NCI-H2227 (cell line): ENCODE measurements at regions not wholly inside any gene's neighbourhood (a gene's known extent, or its start where the extent isn't known, plus 50 kb on each side); places are given as distances from the start of the nearest gene placed in this dataset.

Experiments used
- DNase-seq: peaks from one replicate; lab custom pipeline; 2025; ENCODE audit not compliant: unreplicated experiment; lab: John Stamatoyannopoulos, UW

DNA sequence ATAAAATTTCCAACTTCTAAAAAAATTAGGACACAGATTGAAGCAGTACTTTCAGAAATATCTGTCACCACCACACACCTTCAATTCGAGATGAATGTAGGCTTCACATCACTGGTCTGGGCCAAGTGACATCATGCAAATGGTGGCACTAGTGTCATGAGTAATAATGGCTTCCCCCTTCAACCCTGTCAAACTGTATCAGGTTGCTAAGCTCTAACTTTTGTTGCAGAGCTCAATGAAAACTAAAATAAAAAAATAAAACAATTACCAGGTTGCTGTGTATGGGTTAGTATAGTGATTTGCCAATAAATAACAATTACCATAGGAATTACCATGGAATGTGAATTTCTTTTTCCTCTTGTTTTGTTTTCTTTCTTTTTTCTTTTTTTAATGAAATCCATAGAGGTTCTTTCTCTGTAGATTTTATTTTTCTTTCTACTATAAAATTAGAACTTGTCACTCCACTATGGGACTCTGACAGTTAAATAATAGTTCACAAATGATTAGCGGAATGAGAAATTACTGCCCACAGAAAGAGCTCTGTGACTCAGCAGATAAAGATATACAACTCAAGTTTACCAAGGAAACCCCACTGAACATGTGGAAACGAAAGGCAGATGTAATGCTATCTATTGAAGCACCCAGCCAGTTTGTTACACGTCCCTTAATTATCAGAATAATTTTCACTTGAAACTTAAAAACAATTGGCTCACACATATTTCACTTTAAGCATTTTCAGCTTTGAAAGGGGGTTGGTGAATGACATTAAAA, 783.8 kb upstream of the WWC1 start:
- DNase-seq: no peak

DNA sequence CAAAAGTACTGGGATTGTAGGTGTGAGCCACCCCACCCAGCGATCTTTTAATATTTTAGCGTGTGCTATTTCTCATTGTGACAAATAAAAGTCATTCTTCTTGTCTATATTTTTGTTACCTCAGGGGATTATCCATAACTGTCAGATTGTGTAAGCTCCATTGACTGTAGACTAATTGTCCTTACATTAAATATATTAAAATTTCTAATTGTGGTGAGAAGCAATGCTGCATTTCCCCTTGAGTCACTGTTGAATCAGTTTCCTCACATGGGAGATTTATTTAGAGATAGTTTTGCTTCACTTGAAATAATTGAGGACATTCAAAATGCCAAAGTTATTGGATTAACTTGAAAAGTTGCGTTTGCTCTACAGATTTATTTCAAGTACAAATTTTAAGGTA, 782.4 kb upstream of the WWC1 start:
- no peak for DNase-seq

DNA sequence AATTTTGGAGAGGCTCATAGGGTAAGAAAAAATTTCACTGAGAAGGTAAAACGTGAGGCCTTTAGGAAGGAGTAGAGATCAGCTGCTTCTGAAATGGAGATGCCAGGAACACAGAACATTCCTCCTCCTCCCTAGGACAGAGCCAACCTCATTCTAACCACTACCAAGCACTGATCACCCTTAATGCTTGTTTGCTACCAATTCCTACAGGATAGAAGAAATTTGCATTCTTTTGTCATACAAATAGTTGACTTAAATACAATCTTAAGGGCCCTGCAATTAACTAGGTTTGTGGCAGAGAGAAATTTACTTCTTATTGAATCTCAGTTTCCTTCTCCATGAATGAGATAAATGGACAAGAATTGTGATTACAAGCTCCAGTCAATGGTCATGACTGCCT, 780.2 kb upstream of the WWC1 start:
- no peak for DNase-seq

DNA sequence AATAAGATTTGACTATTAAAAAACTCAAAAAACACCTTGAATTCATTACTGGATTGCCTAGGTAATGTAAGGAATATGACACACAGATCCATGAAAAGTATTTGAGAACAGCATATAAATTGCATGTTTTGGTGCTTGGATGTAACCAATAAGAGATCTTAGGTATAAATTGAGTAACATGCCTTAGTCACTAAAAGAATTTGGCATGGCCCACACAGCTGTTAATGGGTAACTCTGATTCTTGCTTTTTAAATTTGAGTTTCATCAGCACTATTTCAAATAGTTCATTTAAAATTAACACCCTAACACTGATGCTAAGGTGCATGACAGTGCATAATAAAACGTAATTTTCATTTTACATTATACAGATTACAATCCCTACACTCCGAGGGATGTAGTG, 779.3 kb upstream of the WWC1 start:
- no peak for DNase-seq

DNA sequence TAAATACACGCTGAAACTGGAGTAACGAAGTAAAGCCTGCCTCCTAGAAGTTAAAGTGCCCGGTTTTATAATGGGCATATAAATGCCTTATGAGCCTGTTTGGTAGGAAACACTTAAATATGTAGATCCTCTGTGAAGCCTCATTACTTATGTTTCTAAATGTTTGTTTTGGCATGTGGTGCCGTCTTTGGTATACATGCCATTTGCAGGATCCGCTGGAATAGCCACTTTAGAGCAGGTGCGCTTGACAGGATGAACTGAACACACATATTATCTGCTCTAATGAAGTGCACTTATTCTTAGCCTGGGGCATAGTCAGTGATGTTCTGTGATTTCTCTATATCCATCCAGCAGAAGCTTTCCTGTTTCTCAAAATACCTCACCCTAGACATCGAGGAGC, 778.1 kb upstream of the WWC1 start:
- peak; percentile 2 for DNase-seq

DNA sequence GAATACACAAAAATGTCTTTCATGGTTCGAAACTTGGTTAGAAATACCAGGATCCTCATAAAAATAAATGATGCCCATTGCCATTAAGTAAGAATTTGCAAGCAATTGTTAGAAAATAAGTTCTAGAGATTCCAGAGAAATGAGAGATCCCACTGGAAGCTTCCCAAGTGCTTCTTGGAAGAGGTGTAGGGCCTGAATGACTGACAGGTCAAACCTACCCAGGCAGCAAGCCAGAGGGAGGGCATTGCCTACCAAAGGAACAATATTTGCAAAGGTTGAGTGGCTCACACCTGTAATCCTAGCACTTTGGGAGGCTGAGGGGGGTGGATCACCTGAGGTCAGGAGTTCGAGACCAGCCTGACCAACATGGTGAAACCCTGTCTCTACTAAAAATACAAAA, 777.0 kb upstream of the WWC1 start:
- DNase-seq: no peak

DNA sequence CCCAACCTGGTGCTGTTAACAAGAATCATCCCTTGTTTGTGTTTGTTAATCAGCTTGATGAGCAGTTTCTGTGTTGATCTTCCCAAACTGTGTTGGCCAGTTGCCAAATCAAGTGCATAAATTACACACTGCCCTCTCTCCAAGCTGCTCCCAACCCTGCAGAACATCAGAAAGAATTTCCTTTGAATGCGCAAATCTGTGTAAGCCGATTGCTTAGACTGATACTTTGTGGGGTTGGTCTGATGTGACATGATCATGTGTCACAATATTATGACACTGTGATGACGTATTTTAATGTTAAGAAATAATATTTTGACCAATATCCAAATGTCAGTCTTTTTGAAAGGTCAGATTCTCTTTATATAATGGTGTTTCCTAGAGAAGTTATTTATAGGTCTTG, 766.4 kb upstream of the WWC1 start:
- no peak for DNase-seq

DNA sequence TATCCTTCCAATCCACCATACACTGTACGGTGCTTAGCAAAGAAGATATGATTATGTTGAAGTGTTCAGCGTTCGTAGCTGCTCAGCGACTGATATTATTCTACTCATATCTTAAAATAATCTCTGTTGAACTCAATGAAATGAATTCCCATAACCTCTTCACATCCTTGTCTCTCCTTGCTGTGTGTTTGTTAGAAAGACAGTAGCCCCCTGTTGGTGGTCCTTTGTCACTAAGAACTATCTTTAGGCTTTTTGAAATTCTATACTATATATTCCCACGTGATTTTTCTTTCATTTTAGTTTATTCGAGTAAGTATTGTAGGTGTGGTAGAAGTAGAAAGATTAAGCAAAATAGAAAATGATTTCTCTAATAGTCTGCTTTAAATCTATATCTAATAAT, 762.8 kb upstream of the WWC1 start:
- DNase-seq: no peak

DNA sequence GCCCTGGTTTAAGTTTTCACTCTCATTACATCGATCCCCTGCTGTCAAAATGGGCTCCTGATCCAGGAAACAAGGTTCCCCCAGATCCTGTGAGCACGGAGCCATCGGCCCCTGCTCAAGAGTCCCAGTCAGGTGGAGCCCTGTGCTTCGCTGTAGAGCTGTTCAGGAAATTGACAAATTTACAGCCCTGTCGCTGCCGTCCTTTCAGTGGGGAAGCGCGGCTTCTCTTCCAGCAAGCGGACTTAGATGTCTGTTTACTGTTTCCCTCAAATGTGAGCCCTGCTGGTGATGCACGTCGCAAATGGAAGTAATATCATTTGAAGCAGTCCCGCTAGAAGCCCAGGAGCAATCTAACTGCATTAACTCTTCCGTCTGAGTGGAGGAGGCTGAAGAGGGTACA, 760.9 kb upstream of the WWC1 start:
- DNase-seq: no peak

DNA sequence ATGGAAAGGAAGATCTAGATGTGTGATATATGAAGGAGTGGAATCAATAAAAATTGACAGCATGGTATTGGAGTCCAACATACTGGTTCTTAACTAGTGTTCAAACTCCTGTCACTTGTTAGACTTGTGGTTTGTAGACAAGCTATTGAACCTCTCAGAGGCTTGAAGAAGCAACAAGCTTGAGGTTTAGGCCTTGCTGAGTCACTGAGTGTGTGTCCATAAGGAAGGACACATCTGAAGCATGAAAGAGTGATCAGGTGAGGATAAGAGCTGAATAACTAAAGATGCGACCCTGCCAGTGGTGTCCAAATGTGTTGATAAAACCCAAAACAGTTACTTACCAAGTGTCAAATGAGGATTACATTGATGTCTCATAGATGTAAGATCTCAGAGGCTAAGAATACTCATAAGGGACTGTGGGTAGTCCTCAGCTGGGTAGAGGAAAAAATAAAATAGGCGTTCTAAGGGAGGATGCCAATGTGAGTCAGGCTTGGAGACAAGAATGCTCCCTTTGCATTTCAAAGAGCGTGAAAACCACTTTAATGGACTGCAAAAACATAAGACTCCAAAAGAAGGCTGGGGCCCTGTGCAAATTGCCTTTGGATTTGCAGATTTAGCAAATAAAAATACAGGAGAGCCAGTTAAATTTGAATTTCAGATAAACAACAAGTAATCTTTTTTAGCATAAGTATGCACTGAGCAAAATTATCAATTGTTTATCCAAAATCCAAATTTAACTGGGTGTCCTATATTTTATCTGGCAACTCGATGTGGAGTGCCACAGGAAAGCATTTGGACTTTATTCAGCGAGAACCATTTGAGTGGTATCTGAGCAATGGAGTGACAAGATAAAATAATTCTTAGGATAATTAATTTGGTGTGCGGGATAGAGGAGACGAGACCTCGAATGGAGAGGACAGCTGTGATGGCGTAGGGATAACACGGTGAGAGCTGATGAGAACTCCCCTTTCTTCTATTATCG, 757.3 kb upstream of the WWC1 start:
- DNase-seq: no peak

DNA sequence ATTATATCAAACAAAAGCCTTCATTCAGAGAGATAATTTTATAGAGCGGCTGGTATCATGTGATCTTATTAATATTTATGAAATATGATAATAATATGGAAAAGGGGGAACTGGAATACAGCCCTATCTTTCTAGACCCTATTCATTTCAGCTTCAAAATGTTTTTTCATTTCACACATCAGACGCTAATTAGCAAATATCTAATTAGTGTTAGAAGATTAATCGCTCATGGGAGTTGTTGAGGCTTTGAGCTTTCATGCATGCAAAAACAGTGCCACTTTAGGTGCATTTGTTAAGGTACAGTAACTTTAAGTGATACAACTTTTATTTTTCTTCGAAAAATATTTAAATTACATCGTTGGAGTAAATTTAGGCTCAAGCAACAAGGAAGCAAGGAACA, 751.7 kb upstream of the WWC1 start:
- DNase-seq: no peak

DNA sequence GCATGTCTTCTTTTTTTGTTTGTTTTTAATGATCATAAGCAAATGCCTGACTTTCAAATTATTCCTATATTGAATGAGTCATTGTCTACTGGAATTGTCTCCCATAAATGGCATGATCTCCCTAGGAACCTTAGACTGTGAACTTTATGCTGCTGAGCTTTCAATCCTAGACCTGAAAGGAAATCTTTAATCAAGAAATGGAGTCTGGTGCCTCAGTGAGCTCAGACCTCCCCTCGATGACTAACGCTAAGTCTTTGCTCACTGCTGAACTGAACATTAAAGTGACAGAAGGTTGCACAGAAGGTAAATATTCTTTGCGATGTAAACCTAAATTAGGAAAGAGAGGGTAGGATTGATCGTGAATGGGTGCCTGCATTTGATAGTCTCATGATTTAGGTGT, 745.2 kb upstream of the WWC1 start:
- no peak for DNase-seq

DNA sequence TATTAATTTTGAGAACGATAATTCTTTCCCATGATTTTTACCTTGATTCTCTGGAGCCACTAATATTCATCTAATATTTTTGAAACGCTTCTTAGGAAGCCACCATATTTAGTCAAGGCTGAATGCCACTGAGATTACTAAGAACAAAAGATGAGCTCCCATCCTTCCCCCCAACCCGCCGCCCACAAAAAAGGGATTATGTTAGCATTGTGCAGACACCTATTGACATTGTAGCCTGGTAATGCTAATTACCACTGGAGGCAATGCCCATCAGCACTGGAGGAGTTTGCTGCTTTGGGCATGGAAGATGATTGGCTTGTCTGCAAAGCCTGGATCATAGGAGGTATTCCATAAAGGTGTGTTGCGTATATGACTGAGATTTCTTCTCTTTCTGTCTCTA, 739.1 kb upstream of the WWC1 start:
- no peak for DNase-seq

DNA sequence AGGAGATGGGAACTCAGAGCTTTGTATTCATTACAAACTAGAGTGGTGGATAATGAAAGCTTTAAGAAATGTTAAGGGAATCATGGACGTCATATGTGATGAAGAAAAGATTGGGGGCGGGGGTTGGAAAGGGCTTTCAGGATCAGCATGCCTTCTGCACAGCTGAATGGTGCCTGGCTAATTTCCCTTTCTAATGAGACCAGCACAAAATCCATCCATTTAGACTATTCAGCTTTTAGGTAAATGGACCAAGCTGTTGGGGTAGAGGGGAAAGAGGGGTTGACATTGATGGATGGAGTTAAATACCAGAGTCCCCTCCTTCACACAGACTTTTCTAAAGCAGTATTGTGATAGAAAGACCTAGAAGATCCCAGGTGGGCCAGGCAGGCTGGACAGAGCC, 737.9 kb upstream of the WWC1 start:
- no peak for DNase-seq

DNA sequence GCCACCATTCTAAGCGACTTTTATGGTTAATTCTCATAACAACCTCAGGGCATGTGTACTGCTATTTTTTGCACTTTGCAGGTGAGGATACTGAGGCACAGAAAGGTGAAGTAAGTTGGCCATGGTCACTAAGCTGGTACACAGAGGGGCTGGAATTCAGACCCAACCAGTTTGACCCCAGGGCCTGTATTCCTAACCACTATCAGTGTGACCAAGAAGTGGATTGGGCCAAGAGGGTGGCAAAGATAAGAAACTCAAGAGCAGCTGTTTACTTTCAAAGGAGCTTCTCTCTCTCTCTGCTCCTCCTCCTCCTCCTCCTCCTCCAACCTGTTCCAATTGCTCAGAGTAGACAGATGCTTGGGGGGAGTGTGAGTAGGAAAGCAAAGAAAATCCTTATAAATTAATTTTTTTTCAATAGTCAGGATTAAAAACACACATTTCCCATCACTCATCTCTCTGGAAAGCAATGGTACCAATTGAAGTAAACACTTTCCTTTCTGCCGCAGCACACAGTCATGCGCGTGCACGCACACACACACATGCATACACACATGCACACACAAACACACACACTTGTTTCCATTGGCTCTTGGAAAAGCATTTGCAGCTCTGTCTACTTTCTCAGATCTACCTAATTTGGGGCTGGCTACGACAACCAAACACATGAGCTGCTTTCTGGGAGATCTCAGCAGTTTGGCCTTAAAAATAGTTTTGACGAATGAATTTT, 736.7 kb upstream of the WWC1 start:
- no peak for DNase-seq

DNA sequence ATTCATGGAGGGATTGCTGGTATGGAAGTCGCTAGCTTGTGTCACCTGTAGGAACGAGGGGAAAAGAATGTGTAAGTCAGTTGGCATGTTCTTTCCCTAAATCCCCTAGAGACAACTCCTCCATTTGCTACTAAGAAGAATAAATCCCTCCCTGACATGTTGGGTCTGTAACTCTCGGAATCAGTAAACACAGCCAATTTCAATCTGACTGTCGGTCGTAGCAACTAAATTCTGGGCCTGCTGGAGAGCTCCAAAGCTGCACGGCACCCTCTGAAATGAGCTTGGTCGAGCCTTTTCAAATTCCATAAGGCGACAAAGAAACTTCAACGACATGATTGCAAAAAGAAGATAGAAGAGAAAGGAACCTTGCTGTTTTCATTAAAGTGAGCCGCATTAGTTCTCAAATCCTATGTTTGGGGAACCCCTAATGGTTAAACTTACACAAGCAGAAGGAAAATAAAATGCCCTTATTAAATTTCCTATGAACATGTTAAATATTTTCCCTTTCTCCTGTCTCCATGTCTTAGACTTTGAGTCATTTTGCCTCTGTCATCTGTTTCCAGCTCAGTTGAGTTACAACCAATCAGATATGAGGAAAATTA, 735.8 kb upstream of the WWC1 start:
- DNase-seq: no peak

DNA sequence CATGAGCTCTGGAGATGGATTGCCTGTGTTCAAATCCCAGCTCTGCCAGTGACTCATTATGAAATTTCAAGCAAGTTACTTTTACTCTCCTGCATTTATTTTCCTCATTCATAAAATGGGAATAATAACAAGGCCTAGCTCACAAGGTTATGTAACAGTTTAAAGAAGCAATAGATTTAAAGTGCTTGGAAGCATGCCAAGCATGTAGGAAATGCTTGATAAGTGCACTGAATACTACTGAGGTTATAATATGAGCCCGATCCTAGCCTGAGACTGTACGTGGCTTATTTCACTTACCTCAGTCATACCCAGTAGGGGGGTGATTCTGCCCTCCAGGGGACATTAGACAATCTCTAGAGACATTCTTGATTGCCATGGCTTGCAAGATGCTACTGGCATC, 734.1 kb upstream of the WWC1 start:
- DNase-seq: no peak

DNA sequence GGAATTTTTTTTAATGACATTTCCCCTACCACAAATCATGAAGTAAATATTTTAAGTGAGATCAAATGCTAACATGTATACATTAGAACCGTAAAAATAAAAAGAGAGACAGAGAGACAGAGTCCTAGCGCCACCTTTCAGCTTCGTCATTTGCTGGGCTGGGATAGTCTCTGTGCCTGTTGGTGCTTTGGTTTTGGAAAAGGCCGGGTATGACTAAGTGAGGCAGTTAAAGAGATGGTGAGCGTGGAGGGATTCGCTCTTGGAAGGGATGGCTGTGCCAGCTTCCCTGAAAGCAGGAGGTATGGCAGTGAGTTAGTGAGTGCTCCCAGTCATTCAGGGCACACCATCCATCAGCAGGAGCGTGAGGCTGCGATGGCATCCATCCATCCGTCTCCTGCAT, 729.6 kb upstream of the WWC1 start:
- DNase-seq: no peak

DNA sequence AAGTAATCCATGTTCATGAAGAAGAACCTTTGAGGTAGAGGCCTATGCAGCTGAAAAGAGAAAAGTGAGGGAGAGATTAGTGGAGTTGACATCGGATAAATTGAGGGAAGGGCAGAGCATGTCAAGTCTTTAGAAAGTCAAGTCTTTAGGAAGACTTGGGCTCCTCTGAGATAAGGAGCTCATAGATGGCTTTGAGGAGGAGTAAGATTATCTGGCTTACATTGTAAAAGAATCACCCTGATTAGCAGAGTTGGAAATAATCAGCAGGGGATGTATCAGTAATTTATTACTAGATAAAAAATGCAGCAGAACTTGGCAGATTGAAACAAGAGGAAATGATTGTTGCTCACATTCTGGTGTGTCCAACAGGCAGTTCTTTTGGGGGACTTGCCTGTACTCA, 727.2 kb upstream of the WWC1 start:
- DNase-seq: no peak

DNA sequence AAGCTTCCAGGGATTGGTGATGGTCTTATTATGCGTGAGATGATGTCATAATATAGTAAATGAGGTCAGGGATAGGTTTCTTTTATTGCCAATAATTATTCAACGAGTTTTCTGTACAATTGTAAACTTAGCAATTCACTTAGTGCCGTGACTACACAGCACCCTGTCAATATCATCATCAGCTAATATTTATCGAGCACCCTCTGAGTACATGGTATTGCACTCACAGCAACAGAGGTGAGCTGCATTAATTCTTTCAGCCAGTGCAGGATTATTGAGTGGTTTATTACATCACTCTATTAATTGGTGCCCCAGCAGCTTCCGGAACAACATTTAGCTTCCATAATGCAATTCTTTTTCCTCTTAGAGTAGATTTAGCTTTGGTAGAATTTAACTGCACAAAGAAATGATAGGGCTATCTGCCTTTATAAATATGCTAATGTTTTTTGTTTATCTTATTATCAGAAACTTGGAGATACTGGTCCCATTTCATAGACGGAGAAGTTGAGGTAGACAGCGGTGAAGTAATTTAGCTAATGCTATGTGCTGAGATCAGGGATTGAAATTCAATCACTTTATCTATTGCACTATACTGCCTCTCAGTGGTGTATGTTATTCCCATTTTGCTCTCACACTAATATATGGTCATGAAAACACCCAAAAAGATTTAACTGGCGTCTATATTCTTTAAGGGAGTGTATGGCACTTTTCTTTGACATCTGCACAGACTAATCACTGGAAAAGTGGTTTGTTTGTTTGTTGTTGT, 726.1 kb upstream of the WWC1 start:
- DNase-seq: peak; percentile 6

DNA sequence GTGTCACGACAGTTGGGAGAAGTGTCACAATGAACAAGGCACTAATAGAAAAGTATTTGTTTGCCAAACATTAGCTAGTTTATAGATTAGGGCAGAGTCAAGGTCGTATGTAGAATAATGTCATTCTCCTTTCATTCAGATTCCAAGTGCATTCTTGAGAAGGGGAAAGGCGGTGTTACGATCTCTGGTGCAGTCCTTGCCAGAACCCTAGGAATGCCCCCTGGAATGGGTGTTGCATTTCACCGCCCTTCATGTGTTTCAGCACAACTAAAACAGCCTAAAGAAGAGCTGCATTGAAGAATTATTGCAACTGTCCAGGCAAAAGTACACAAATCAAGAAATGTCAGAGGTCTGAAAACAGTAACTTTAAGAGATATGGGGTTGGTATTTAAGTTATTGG, 721.0 kb upstream of the WWC1 start:
- no peak for DNase-seq
